HG03521 (cell line): ENCODE measurements at regions not wholly inside any gene's neighbourhood (a gene's known extent, or its start where the extent isn't known, plus 50 kb on each side); places are given as distances from the start of the nearest gene placed in this dataset.

Experiments
- ATAC-seq: cut with Tn5 transposase; IDR thresholded peaks from one replicate; pipeline ENCODE4 v1.9.1; 2021; ENCODE audit warnings: mild to moderate bottlenecking, moderate library complexity; ENCODE audit not compliant: unreplicated experiment

DNA sequence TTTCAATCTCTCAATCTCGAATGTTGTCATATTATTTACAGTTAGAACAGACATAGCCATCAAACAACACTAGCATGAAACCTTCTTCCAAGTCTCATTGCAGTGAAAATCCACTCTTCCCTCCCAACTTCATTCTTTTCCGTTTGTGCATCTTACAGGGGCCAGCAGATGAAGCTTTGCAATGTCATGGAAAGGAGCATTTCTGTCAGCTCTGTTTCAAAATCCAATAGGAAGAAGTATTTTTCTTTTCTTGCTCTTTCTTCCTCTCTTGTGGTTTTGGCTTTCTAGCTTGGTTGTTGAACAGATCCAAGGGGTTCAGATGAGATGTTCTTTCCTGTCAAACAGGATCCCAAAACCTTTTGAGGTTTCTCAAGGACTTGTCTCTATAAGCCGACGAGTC is 416.6 kb downstream of the AEBP2 start:
- ATAC-seq = no peak

GRCh38 chr12:19856389-19856788 is 417.1 kb downstream of the AEBP2 start:
- ATAC-seq = no peak

GRCh38 chr12:19857204-19857603 is 417.9 kb downstream of the AEBP2 start:
- no peak for ATAC-seq

DNA sequence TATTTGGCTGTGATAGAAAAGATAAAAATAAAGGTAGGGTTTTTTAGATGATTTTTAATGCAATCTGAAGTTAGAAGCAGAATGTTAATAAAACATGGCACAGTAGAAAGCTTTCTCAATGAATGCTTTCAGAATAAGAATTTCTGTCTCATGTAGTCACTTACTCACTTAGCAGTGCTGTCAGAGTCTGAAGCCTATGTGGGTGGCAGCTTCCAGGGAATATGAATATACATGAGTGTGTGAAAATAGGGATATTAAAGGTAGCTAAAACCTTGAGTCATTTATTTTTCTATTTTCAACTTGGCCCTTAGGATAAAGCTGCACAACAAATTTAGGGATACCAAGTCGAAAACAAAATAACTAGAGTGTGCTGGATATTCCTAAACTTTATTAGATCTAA is 427.9 kb downstream of the AEBP2 start:
- ATAC-seq = no peak

DNA sequence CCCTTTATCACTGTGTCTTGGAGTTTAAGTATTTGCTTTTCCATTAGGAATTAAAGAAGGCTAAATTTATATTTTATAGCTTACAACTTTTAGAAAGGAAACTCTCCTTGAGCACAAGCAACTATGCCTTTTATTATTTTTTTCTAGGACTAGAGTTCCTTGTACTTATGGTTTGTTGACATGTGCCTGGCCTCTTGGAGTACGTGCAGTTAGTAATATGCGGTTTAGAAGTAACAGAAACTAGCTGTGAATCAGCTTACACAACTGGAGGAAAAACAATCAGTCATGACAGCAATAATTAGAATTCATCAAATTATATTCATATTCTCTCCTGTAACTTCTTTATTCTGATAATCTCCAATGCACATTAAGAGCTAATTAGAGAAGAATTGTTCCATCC is 428.7 kb downstream of the AEBP2 start:
- no peak for ATAC-seq

DNA sequence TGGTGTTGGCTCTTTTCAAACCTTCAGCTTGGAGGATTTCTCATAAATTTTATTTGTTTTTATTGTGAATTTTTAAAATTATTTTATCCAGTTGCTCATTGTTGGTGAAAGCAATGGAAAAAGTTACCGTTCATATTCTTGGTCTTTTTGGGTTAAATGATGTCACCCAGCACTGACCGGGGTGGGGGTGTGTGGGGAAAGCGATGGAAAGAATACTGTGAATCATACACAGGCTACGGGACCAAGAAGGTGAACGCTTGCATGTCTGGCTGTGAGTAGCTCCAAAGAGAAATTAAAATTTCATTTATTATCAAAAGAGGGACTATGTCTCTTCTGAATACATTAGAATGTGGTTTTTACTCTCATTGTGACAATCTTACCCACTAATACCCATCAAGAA is 430.1 kb downstream of the AEBP2 start:
- no peak for ATAC-seq

DNA sequence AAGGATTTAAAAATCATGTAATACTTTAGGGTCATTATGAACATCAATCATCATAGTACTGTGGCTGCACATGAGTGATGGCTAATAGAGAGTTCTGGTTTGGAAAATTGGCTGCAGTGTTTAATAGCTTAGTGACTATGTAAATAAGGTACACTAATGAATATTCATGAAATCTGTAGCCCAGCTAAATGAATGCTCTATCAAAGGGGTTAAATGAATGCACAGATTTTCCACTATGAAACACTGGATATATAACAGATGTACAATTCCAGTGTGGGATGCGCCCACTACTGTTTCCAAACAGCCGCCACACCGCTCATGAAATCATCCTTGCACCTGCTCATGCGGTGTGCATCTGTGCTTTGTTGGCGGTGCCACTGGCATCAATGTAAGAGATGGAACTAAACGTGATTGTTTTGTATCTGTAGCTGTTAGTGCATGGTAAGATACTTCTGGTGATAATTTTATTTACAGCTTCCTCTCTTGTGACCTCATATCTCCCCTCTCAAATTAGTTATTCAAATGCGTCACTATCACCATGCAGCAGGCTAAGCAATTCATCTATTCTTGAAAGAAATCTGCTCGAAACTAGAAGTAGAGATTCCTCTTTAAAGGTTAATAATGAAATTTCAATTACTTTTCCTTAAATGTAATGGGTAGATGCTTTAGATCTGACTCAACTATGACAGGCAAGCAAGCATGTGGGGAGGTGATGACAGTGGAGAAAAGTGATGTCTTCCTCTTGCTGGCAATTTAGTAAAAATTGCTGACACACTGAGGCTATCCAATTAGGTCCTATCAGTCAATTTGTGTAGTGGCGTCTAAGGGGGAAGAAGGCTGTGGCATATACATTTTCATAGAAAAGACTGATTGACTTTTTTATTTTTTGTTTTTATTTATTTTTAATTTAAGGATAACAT is 433.6 kb downstream of the AEBP2 start:
- ATAC-seq = no peak

GRCh38 chr12:19880076-19880475 is 440.8 kb downstream of the AEBP2 start:
- ATAC-seq = no peak

DNA sequence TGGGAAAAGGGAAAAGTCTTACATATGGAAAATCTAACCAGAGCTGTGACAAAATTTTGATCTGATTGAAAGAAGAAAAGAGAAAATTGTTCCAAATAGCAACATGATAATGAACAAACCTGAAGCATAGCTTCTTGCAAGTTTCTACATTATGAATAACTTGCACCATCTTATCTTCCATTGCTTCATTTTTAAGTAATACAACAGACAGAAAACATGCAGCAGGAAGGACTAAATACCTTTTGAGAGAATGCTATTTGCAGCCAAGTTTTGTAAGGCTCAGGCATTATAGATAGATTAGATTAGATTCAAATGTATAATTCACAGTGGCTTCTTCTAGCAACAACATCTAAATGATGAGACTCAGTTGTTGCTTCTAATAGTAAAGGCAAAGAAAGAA is 441.4 kb downstream of the AEBP2 start:
- no peak for ATAC-seq

- ATAC-seq = no peak
Measured at GRCh38 chr12:19882346-19882745, 443.1 kb downstream of the AEBP2 start.

GRCh38 chr12:19884021-19884492 is 444.8 kb downstream of the AEBP2 start:
- ATAC-seq = no peak

DNA sequence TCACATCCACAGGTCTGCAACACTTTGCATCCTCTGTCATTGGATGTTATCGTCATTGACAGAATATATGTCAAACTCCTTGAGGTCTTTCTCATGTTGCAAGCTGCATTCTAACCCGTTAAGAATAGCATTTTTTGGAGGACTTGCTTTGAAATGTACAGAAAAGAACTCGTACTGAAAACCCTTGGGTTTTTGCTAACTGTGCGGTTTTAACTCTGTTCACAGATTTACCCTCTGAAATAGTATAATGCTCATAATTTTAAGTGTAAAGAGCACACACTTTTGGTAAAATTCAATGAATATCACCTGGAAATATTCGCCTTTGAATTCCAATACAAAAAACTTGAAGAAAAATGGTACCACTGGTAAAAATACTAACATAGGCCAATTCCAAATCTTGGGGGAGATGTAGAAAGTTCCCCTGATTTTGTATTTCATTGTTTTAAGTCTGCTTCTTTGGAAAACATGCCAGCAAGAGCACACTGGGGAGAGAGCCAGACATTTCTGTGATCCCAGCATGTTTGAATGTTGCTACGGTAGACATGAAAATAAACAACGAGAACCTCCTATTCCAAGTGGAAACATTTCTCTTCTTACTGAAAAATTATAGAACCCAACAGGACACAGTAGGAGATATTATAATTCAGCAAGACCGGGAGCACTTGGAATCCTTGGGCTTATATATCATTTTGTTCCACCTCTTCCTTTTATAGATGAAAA is 446.0 kb downstream of the AEBP2 start:
- ATAC-seq = no peak

DNA sequence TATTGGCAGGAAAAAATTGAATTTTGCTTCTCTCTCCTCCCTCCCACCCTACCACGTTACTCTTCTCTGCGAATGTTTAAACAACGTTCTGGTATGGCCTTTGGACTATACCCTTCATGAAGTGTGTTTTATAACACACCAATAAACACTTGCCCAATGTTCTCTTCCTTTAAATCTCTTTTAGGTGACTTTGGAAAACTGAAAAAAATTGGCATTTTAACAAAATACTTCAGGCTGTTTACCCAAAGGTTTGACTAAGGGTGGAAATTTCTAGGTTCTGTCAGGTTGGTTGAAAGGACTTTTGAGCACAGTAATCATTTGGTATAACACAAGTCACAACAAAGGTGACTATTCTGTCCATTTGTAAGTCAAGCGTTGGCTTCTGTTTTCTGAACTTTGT is 446.8 kb downstream of the AEBP2 start:
- no peak for ATAC-seq

DNA sequence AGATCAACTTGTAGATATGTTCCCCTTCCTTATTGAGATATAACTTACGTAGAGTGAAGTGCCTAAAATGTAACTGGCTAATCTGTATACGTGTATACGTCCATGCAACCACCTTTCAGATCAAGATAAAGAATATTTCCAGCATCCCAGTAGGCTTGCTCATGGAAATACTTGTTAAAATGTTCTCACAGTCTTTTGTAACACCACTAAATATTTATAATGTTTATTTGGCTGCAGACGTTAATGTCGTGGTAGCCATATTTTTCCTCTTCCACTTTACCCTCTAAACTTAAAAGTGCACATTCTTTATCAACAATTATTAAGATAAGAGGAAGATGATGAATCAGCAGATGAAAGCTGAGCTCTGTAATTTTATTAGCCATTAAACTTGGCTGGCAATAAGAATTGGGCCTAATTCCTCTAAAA is 447.4 kb downstream of the AEBP2 start:
- ATAC-seq = no peak

GRCh38 chr12:19890024-19890423 is 450.7 kb downstream of the AEBP2 start:
- ATAC-seq = no peak

DNA sequence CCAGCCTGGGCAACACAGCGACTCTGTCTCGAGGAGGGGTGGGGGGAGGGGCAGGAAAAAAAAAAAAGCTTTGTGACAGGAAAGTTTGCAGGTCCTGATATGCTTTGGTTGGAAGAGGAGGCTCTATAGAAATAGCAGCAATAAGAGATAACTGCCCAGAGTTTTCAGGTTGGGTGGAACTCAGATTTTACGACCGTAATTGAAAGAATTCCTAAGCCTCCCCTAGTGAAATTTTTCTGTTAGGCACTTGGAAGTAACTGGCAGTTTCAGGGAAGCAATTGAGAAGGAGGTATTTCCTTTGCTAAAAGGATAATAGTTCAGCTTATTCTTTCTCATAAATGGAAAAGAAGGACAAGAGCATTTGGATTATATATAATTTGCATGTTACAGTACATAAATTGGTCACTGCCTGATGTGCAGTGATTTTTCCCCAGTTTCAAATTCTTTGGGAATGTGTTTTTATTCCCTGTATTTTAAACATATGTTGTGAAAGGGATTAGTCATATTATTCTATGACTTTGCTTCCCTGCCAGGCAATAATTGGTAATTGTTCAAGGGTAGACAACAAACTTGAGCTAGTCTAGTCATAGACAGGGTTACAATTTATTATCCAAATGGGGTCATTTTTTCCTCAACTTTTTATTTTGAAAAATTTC is 452.8 kb downstream of the AEBP2 start:
- no peak for ATAC-seq

GRCh38 chr12:19893514-19893913 is 454.2 kb downstream of the AEBP2 start:
- no peak for ATAC-seq

DNA sequence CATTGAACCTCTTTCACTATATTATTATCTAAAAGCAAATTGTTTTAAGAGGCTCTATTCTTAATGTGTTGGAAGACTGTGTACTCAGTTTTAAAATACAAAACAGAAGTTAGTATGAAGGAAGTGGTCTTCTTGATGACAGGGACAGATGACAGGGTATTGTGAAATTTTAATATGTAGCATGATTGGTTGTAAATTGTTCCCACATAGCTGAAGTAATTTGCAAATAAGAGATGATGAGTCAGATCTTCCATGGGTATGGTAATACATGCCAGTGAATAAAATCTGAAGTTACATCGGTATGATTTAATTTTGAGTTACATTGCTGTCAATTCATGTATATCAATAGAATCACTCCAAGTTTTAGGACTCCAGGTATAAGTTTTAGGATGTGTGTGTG is 454.8 kb downstream of the AEBP2 start:
- ATAC-seq = no peak

- no peak for ATAC-seq
Measured at GRCh38 chr12:19894803-19895202, 455.5 kb downstream of the AEBP2 start.

- ATAC-seq = no peak
Measured at GRCh38 chr12:19895246-19896020, 456.1 kb downstream of the AEBP2 start.

DNA sequence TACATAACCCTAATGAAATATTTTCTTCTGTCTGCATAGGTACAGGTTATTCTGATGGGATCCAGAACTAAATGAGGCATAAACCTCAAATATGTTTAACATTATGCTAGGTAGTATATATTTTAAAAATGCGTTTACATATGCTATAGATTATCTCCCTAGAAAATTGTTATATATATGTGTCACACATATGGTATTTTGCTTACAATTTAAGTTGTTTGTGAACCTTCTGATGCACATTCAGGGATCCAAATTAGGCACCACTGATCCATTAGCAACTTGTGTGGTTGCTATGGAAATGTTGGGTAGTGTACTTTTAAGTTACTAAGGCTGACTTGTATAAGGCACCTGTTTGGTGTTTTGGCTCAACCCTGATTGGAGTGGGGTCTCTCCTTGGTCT is 456.7 kb downstream of the AEBP2 start:
- ATAC-seq = no peak
